SK-N-SH (cell line): ENCODE measurements at regions not wholly inside any gene's neighbourhood (a gene's known extent, or its start where the extent isn't known, plus 50 kb on each side); places are given as distances from the start of the nearest gene placed in this dataset.
A peak's percentile ranks its signal among the peaks of the same experiment; 100 is the strongest.

Source experiments
- CTCF ChIA-PET: fragments of 300-600, 350-600 bp; formaldehyde crosslinking; extraction: SDS; loops from one replicate; lab custom pipeline; 2021; lab: Yijun Ruan, JAX
- POLR2A ChIA-PET: fragments of 350-600 bp; sonication (Branson Sonifier 250); formaldehyde crosslinking; extraction: SDS; loops from one replicate; lab custom pipeline; 2020; ENCODE audit warnings: antibody characterized with exemption, inconsistent platforms; lab: Yijun Ruan, JAX
- DNase-seq: peaks from one replicate; pipeline ENCODE4 v3.0.0; 2012
- H2AFZ ChIP-seq: fragments of 200-600 bp; sonication (generic); 2 replicates; pipeline ENCODE4 v1.8.1; 2016; ENCODE audit warnings: antibody characterized with exemption, mild to moderate bottlenecking, low read depth
- H3F3A ChIP-seq: fragments of 200-600 bp; sonication (generic); replicated peaks from 2 replicates; pipeline ENCODE3; 2016; ENCODE audit warnings: antibody characterized with exemption, mild to moderate bottlenecking; ENCODE audit not compliant: insufficient read depth
- H3K27ac ChIP-seq, 2 experiments: fragments of 200-500 bp in 1 of 2; fragments of 200-600 bp in 1 of 2; sonication (Bioruptor generic) in 1 of 2; sonication (generic), shearing (Covaris generic) in 1 of 2; 2 replicates each; pipeline versions ENCODE4 v1.5.1 to v1.6.1; 2014 to 2016; ENCODE audit warnings: low read depth in 2 of 2, inconsistent platforms in 1 of 2, low read length in 1 of 2, mild to moderate bottlenecking in 1 of 2, mixed read lengths in 1 of 2
- H3K27me3 ChIP-seq: fragments of 200-600 bp; sonication (generic), shearing (Covaris generic); 2 replicates; pipeline ENCODE4 v1.6.1; 2016; ENCODE audit warnings: mixed run types; ENCODE audit not compliant: insufficient read depth
- H3K36me3 ChIP-seq, 2 experiments: fragments of 200-500 bp in 1 of 2; fragments of 200-600 bp in 1 of 2; sonication (Bioruptor generic) in 1 of 2; sonication (generic) in 1 of 2; replicated peaks in 1 of 2; 2 replicates each; pipeline versions ENCODE3 to v1.5.1; 2014 to 2016; ENCODE audit warnings: low read length in 1 of 2, mild to moderate bottlenecking in 1 of 2; ENCODE audit not compliant: insufficient read depth in 2 of 2, control insufficient read depth in 1 of 2
- H3K4me1 ChIP-seq, 2 experiments: fragments of 200-500 bp in 1 of 2; fragments of 200-600 bp in 1 of 2; sonication (Bioruptor generic) in 1 of 2; sonication (generic), shearing (Covaris generic) in 1 of 2; 2 replicates each; pipeline versions ENCODE4 v1.5.1 to v1.6.1; 2014 to 2016; ENCODE audit warnings: low read depth in 1 of 2, low read length in 1 of 2, mixed run types in 1 of 2; ENCODE audit not compliant: insufficient read depth in 2 of 2, control insufficient read depth in 1 of 2
- H3K4me2 ChIP-seq: fragments of 200-600 bp; sonication (generic), shearing (Covaris generic); 2 replicates; pipeline ENCODE4 v1.6.1; 2017; ENCODE audit warnings: mixed run types
- H3K4me3 ChIP-seq, 2 experiments: fragments of 200-500 bp in 1 of 2; fragments of 200-600 bp in 1 of 2; sonication (Bioruptor generic) in 1 of 2; sonication (generic), shearing (Covaris generic) in 1 of 2; 2 replicates each; pipeline versions ENCODE4 v1.5.1 to v1.8.1; 2014 to 2016; ENCODE audit warnings: low read depth in 2 of 2, inconsistent platforms in 1 of 2, low read length in 1 of 2, mild to moderate bottlenecking in 1 of 2, mixed read lengths in 1 of 2, moderate library complexity in 1 of 2
- H3K79me2 ChIP-seq: fragments of 200-600 bp; sonication (generic); 2 replicates; pipeline ENCODE4 v1.8.1; 2017; ENCODE audit warnings: mild to moderate bottlenecking; ENCODE audit not compliant: insufficient read depth
- H3K9ac ChIP-seq: fragments of 200-600 bp; sonication (generic); 2 replicates; pipeline ENCODE4 v1.6.1; 2017; ENCODE audit warnings: mixed run types
- H3K9me2 ChIP-seq: fragments of 200-600 bp; sonication (generic); 2 replicates; pipeline ENCODE4 v1.6.1; 2017; ENCODE audit warnings: mixed run types
- H3K9me3 ChIP-seq: fragments of 200-600 bp; sonication (generic); 2 replicates; pipeline ENCODE4 v1.6.1; 2017; ENCODE audit warnings: mixed run types, mild to moderate bottlenecking, moderate library complexity
- H4K20me1 ChIP-seq: fragments of 200-600 bp; sonication (generic); 2 replicates; pipeline ENCODE4 v1.6.1; 2017; ENCODE audit warnings: mild to moderate bottlenecking, mixed run types; ENCODE audit not compliant: insufficient read depth
- CHD2 ChIP-seq: fragments of 150-350 bp; IDR thresholded peaks from 2 replicates; pipeline ENCODE4 v1.6.1; 2018; ENCODE audit warnings: low read length; ENCODE audit not compliant: partially characterized antibody
- EP300 ChIP-seq, 2 experiments: IDR thresholded peaks; 2 replicates each; pipeline versions ENCODE4 v1.4.0 to v1.6.1; 2012; ENCODE audit warnings: borderline replicate concordance in 1 of 2, low read depth in 1 of 2, low read length in 1 of 2
- EZH2phosphoT487 ChIP-seq: fragments of 200-600 bp; sonication (generic); IDR thresholded peaks from 2 replicates; pipeline ENCODE4 v1.6.1; 2017; ENCODE audit warnings: low read depth, mixed run types, mild to moderate bottlenecking, antibody characterized with exemption, moderate library complexity, borderline replicate concordance
- FOSL2 ChIP-seq: IDR thresholded peaks from 2 replicates; pipeline ENCODE4 v1.4.0; 2012; ENCODE audit warnings: low read depth, mild to moderate bottlenecking, moderate library complexity, borderline replicate concordance
- FOXJ3 ChIP-seq: sonication (generic); formaldehyde crosslinking; IDR thresholded peaks from 2 replicates; pipeline ENCODE4 v1.5.1; 2020; ENCODE audit warnings: mild to moderate bottlenecking, missing genetic modification reagents
- GATA2 ChIP-seq: sonication (generic); formaldehyde crosslinking; IDR thresholded peaks from 2 replicates; pipeline ENCODE4 v1.5.0; 2020; ENCODE audit warnings: mild to moderate bottlenecking, missing genetic modification reagents
- JUND ChIP-seq: IDR thresholded peaks from 2 replicates; pipeline ENCODE4 v1.4.0; 2012
- MEF2A ChIP-seq: IDR thresholded peaks from 2 replicates; pipeline ENCODE4 v1.4.0; 2012; ENCODE audit warnings: low read depth, borderline replicate concordance
- MXI1 ChIP-seq: IDR thresholded peaks from 2 replicates; pipeline ENCODE4 v1.6.1; 2012; ENCODE audit warnings: mild to moderate bottlenecking, low read depth, low read length, improper control_type of control experiment
- POLR2AphosphoS5 ChIP-seq: IDR thresholded peaks from 2 replicates; pipeline ENCODE4 v1.6.1; 2012; ENCODE audit warnings: low read depth, low read length
- RAD21 ChIP-seq: IDR thresholded peaks from 2 replicates; pipeline ENCODE4 v1.6.1; 2012; ENCODE audit warnings: mild to moderate bottlenecking, low read length
- RCOR1 ChIP-seq: fragments of 150-350 bp; IDR thresholded peaks from 2 replicates; pipeline ENCODE4 v1.6.1; 2017; ENCODE audit warnings: antibody characterized with exemption, low read length
- RFX5 ChIP-seq: IDR thresholded peaks from 2 replicates; pipeline ENCODE4 v1.6.1; 2012; ENCODE audit warnings: mild to moderate bottlenecking, improper control_type of control experiment, low read length
- RXRA ChIP-seq: IDR thresholded peaks from 2 replicates; pipeline ENCODE4 v1.4.0; 2012; ENCODE audit warnings: low read depth, mild to moderate bottlenecking, borderline replicate concordance
- SIN3A ChIP-seq: IDR thresholded peaks from 2 replicates; pipeline ENCODE4 v1.6.1; 2012; ENCODE audit warnings: low read depth, mild to moderate bottlenecking, low read length, moderate library complexity, borderline replicate concordance
- SMC3 ChIP-seq: IDR thresholded peaks from 2 replicates; pipeline ENCODE4 v1.6.1; 2012; ENCODE audit warnings: low read depth, low read length, improper control_type of control experiment
- TCF12 ChIP-seq: IDR thresholded peaks from 2 replicates; pipeline ENCODE4 v1.4.0; 2012
- TEAD4 ChIP-seq: IDR thresholded peaks from 2 replicates; pipeline ENCODE4 v1.4.0; 2012; ENCODE audit warnings: mild to moderate bottlenecking, borderline replicate concordance; ENCODE audit not compliant: insufficient read depth
- USF2 ChIP-seq: fragments of 150-350 bp; IDR thresholded peaks from 2 replicates; pipeline ENCODE4 v1.6.1; 2017; ENCODE audit warnings: antibody characterized with exemption, low read length, low read depth, borderline replicate concordance
- YY1 ChIP-seq: IDR thresholded peaks from 2 replicates; pipeline ENCODE4 v1.4.0; 2012; ENCODE audit warnings: low read depth, mild to moderate bottlenecking
- ZBTB33 ChIP-seq: IDR thresholded peaks from 2 replicates; pipeline ENCODE4 v1.4.0; 2012; ENCODE audit warnings: low read depth, borderline replicate concordance
- WGBS: methylation state at CpG from one replicate; pipeline ENCODE4 v1.1.6; 2017; ENCODE audit warnings: low lambda C conversion rate; 5-methylcytosine and 5-hydroxymethylcytosine counted together
- TF ChIP-seq, protein P1 (sequence below): fragments of 200-600 bp; sonication (generic); IDR thresholded peaks from 2 replicates; pipeline ENCODE4 v1.6.1; 2017; ENCODE audit warnings: antibody characterized with exemption, mild to moderate bottlenecking, moderate library complexity
- TF ChIP-seq, protein P2 (sequence below): IDR thresholded peaks from 2 replicates; pipeline ENCODE4; 2012
- TF ChIP-seq, protein P3 (sequence below): IDR thresholded peaks from 2 replicates; pipeline ENCODE4 v1.4.0; 2012; ENCODE audit warnings: low read depth
- TF ChIP-seq, protein P4 (sequence below): fragments of 150-350 bp; IDR thresholded peaks from 2 replicates; pipeline ENCODE4 v1.6.1; 2016; ENCODE audit warnings: mild to moderate bottlenecking, low read depth, low read length

GRCh38 chr4:161206528-161207080 is 957.2 kb downstream of the FSTL5 start:
- CTCF ChIA-PET = interaction anchor here (1.5 kb wide), 1 partner anchor 1720 kb away, joined by 3 read pairs; no protein-coding TSS in a partner anchor
- H3K4me2 ChIP-seq = no peak overlapping the region
- peak; percentile 2 for DNase-seq
- H3K79me2 ChIP-seq = no peaks in the 10 kb centered on the region
- H3K27me3 ChIP-seq = no peaks in the 10 kb centered on the region
- no peaks in the 10 kb centered on the region for H3K9me3 ChIP-seq
- H3K36me3 ChIP-seq = no peaks in the 10 kb centered on the region
- peak overlapping the region in 1 of 2 experiments; percentile 57; a peak in 2 of 4 replicates for H3K27ac ChIP-seq
- 8% methylated on average over 2 of the region's 2 CpGs for WGBS
- H4K20me1 ChIP-seq = no peaks in the 10 kb centered on the region
- POLR2A ChIA-PET = no interaction called here
- peaks cover 0 to 5% of the 10 kb centered on the region in 2 experiments; a peak in 2 of 4 replicates for H3K4me1 ChIP-seq
- no peaks in the 10 kb centered on the region for H3K9me2 ChIP-seq
- no peak overlapping the region for H2AFZ ChIP-seq
- H3K9ac ChIP-seq = no peak overlapping the region
- H3K4me3 ChIP-seq = no peak overlapping the region
- H3F3A ChIP-seq = no peaks in the 10 kb centered on the region
- TF ChIP-seq JUND = no peak
- TF ChIP-seq, protein P1, sequence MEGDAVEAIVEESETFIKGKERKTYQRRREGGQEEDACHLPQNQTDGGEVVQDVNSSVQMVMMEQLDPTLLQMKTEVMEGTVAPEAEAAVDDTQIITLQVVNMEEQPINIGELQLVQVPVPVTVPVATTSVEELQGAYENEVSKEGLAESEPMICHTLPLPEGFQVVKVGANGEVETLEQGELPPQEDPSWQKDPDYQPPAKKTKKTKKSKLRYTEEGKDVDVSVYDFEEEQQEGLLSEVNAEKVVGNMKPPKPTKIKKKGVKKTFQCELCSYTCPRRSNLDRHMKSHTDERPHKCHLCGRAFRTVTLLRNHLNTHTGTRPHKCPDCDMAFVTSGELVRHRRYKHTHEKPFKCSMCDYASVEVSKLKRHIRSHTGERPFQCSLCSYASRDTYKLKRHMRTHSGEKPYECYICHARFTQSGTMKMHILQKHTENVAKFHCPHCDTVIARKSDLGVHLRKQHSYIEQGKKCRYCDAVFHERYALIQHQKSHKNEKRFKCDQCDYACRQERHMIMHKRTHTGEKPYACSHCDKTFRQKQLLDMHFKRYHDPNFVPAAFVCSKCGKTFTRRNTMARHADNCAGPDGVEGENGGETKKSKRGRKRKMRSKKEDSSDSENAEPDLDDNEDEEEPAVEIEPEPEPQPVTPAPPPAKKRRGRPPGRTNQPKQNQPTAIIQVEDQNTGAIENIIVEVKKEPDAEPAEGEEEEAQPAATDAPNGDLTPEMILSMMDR = no peak
- TF ChIP-seq FOXJ3 (CRISPR knock-in tag) = no peak
- TF ChIP-seq, protein P2, sequence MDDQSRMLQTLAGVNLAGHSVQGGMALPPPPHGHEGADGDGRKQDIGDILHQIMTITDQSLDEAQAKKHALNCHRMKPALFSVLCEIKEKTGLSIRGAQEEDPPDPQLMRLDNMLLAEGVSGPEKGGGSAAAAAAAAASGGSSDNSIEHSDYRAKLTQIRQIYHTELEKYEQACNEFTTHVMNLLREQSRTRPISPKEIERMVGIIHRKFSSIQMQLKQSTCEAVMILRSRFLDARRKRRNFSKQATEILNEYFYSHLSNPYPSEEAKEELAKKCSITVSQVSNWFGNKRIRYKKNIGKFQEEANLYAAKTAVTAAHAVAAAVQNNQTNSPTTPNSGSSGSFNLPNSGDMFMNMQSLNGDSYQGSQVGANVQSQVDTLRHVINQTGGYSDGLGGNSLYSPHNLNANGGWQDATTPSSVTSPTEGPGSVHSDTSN = no peak
- no peak for TF ChIP-seq FOSL2
- TF ChIP-seq, protein P3, sequence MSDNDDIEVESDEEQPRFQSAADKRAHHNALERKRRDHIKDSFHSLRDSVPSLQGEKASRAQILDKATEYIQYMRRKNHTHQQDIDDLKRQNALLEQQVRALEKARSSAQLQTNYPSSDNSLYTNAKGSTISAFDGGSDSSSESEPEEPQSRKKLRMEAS = no peak
- no peak for TF ChIP-seq ZBTB33
- no peak for TF ChIP-seq RXRA
- no peak for TF ChIP-seq TCF12
- TF ChIP-seq USF2 = no peak
- TF ChIP-seq SIN3A = no peak
- TF ChIP-seq MXI1 = peak; percentile 31; the same call in 1 of the 2 replicates
- TF ChIP-seq RFX5 = no peak
- TF ChIP-seq SMC3 = no peak
- no peak for TF ChIP-seq MEF2A
- no peak; a peak in 1 of 4 replicates for TF ChIP-seq EP300 (IDR thresholded peaks at IDR 0.05; ENCODE audit: borderline replicate concordance in 1 of 2, low read depth in 1 of 2, low read length in 1 of 2)
- peak; percentile 81 for TF ChIP-seq GATA2 (CRISPR knock-in tag)
- TF ChIP-seq CHD2 = no peak
- TF ChIP-seq, protein P4, sequence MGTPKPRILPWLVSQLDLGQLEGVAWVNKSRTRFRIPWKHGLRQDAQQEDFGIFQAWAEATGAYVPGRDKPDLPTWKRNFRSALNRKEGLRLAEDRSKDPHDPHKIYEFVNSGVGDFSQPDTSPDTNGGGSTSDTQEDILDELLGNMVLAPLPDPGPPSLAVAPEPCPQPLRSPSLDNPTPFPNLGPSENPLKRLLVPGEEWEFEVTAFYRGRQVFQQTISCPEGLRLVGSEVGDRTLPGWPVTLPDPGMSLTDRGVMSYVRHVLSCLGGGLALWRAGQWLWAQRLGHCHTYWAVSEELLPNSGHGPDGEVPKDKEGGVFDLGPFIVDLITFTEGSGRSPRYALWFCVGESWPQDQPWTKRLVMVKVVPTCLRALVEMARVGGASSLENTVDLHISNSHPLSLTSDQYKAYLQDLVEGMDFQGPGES = no peak
- TF ChIP-seq RAD21 = 0 out of 2 replicates have a peak, but pooled peaks have one; percentile 15
- 0 out of 2 replicates have a peak, but pooled peaks have one; percentile 13 for TF ChIP-seq RCOR1
- no peak for TF ChIP-seq TEAD4
- no peak for TF ChIP-seq EZH2phosphoT487
- no peak for TF ChIP-seq POLR2AphosphoS5
- TF ChIP-seq YY1 = no peak
